HG02973 (cell line): ENCODE measurements at regions not wholly inside any gene's neighbourhood (a gene's known extent, or its start where the extent isn't known, plus 50 kb on each side); places are given as distances from the start of the nearest gene placed in this dataset.

Experiments used
- ATAC-seq: cut with Tn5 transposase; IDR thresholded peaks from one replicate; pipeline ENCODE4 v1.9.1; 2021; ENCODE audit warnings: moderate library complexity; ENCODE audit not compliant: unreplicated experiment

DNA sequence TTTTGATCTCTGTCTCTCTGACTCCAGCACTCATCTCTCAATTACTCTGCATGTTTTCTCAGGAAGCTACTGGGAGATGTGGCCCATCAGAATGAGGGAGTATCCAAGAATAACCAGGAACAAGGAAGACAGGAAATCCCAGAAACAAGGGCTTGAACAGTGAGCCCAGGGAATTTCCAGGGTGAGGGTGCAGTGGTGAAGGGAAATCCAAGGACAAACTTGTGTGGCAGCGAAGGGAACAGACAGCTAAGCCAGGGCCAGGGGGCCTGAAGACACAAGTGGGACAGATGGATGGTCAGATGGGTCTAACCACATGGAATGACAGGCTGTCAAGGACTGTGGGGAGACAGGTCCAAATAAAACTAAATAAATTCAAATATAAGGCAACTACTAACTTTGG is 121.8 kb upstream of the ERRFI1 start:
- ATAC-seq: no peak

DNA sequence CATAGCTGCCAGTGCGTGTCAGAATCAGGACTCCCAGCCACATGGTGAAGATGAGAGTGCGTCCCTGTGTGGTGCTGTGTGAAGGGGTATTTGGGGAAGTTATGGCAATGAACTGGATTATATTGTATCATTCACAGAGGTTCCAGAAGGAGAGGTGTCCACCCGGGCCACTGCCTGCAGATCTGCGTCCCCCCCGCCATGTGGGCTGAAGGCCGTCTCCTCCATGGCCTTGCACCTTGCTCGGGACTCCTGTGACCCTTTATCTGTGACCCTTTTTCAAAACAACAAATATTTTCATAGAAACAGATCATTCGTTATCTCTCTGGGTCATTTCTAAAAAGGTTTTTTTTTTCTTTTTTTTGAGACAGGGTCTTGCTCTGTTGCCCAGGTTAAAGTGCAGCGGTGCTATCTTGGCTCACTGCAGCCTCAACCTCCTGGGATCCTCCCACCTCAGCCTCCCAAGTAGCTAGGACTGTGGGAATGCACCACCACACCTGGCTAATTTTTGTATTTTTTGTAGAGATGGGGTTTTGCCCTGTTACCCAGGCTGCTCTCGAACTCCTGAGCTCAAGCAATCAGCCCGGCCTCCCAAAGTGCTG is 120.2 kb upstream of the ERRFI1 start:
- ATAC-seq: no peak

DNA sequence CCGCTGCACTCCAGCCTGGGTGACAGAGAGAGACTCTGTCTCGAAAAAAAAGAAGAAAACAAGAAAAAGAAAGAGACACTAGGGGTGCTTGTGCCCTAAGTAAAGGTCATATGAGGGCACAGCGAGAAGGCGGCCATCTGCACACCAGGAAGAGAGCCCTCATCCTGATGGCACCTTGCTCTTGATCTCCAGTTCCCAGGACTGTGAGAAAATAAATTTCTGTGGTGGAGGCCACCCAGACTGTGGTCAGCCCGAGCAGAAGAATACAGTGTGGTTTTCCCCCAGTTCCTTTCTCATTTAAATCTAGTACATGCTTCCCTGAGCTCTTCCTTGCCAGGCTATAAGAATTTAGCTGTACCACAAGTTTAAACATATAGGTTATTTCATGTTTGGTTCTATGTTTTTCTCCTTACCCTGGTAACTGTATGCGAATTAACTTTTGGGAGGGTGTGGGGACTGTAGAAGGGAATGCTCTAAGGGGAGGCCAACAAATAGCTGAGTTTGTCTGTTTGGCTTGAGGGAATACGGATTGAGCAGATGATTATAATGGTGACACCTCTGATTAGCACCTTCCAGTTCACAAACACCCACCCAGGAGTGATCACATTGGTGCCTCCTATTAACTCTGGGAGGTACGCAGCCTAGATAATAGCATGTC is 119.6 kb upstream of the ERRFI1 start:
- ATAC-seq: no peak

DNA sequence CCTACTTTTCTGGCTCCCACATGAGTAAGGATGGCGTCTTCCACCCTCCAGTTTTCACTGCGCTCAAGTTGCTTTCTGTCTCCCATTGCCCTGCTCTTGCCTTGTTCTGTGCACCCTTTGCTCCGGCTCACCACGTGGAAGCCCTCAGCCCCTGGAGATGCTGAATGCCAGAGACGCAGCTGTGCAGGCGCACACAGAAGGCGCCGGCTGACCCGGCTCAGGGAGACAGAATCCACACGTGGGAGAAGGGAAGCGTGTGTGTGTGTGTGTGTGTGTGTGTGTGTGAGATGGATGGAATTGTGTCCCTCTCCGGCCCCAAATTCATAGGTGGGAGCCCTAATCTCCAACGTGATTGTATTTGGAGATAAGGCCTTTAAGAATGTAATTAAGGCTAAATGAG is 118.2 kb upstream of the ERRFI1 start:
- ATAC-seq: no peak

DNA sequence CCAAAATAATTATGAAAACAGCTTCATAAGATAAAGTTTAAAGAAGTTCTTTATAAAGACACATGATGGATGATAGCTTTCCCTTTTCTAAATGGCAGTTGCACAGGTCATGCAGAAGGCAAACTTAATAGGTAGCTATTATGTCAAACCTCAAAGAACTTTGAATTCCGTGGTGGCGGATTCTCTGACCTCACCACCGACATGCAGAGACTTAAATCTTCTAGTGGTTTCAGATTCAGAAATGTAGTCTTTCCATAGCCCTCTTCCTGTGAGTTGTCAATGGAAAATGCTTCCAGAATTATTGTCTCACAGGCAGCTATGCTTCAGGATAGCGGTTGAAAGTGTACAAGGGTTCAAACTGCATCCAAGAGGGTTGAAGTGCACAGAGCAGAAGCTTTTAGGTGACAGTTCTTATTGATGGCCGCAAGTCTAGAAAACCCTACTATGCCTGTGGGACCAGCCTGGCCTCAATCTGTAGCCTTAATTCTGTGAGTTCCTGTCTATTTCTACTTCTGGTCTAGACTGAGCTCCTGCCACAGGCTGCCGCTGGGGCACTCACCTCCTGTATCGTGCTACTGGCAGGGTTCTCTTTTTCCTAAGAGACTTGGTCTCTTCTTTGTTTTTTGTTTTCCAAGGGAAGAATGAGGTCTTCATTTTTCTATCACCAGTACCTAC is 117.0 kb upstream of the ERRFI1 start:
- ATAC-seq: no peak

DNA sequence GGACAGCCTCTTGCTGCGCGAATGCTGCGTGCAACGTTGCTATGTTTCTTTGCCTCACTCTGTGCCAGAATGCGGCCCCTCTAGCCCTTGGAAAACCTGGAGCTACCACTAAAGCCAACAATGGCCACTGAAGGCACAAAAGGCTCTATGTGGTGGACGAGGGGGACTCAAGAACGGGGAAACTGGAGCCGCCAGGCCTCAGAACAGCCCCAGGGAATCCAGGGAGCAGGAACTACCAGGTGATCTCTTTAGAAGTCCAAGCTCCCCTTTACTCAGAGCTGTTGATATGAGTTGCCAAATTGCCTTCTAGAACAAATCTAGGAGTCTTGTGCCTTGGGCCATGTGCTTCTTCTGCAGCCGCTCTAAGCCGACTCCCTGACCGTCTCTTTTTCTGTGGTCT is 113.8 kb upstream of the ERRFI1 start:
- ATAC-seq: no peak

DNA sequence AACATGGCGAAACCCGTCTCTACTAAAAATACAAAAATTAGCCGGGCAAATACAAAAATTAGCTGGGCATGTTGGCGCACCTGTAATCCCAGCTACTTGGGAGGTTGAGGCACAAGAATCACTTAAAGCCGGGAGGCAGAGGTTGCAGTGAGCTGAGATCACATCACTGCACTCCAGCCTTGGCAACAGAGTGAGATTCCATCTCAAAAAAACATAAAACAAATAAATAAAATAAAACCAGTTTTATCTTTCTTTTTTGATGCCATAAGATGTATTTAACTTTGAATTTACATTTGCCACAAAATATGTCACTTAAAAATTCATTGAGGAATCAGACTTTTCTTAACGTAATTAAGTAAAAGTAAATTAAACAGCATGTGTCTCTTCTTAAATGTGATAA is 113.3 kb upstream of the ERRFI1 start:
- no peak for ATAC-seq

DNA sequence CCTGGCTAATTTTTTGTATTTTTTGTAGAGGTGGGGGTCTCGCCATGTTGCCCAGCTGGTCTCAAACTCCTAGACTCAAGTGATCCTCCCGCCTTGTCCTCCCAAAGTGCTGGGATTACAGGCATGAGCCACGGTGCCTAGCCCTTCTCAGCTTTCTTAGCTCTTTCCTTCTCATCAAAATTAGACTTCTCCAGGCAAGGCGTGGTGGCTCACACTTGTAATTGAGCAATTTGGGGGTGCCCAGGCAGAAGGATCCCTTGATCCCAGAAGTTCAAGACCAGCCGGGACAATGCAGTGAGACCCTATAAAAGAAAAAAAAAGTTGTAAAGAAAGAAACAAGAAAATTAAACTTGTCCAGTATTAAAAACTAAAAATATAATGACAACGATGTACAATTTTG is 112.6 kb upstream of the ERRFI1 start:
- no peak for ATAC-seq

DNA sequence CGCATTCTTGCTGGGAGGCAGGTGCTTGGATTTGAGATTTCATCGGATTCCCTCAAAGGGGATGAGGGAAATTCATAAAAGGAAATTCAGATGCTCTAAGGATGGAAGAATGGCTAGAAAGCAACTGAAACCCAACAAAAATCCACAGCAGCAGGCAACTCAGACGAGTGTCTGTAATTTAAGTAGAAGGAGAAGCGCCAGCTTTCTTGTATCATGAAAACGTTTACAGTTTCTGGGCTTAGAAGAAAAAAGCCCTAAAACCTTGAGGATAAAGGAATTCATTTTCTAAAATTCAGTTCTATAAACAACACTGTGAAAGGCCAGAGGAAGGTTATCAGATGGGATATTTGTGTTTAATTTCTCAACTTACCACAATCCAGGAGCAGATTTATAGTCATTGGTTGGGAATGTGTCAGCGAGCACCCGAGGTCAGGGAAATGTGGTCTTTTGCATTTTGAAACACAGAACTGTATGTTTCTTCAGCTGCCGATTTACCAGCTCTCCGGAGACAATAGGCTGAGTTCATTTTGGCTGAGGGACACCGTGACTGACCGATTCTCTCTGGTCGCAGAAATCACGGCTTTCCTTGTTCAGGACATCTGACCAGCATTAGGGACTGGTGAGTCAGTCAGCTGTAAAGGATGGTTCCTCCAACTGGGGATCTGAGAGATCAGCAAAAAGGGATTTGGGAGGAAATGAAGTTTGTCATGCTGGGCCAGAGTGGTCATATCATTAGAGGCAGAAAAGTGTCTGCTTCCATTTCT is 111.6 kb upstream of the ERRFI1 start:
- ATAC-seq: no peak

DNA sequence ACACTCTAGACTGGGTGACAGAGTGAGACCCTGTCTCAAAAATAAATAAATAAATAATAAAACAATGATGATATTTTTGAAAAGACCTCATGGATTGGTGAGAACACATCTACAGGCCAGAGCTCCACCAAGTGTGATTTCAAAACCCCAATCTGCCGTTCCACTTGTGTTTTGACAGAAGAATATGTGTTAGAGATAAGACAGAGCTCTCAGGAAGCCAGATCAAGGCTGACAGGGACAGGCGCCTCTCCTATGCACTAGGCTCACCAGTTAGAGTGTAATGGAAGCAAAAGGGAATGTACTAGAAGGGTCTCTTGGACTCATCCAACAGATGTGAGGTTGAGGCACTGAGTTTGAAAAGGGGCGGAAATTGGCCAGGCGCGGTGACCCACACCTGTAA is 110.7 kb upstream of the ERRFI1 start:
- ATAC-seq: no peak

DNA sequence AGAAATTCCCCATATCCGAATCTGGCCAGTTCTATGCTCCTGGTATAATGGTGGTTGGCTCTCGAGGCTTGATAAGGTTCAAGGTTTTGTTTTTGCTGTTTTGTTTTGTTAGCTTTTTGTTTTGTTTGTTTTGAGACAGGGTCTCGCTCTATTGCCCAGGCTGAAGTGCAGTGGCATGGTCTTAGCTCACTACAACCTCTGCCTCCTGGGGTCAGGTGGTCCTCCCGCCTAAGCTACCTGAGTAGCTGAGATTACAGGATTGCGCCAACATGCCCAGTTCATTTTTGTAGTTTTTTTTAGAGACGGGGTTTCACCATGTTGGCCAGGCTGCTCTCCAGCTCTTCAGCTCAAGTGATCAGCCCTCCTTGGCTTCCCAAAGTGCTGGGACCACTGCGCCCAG is 109.1 kb upstream of the ERRFI1 start:
- no peak for ATAC-seq

DNA sequence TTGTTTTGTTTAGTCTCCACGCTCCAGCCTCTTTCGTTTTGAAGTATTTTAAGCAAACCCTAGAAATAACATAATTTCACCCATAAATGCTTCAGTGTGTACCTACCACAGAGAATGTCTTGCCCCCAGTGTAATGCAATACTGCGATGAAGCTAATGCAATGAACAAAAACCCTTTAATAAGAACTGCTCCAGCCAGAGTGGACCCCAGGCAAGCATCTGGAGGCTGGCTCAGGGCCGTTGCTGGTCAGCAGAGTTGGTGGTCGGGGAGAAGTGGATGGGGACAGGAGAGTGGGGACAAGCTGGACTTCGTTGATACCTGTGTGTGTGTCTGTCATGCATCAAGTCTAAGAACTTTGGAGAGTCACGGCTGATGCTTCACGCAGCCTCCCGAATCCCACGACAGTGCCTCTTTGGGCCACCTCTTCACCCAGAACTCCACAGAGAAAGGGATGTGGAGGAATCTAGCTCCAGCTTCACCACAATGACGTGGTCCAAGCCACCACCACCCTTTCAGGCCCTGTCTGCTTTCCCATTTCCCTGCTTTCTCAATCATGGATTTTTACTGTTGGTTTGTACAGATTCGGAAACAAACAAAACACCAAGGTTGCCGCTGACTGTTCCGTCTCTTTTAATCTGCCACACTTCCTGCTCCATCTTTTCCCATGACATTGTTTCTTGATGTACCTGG is 108.6 kb upstream of the ERRFI1 start:
- no peak for ATAC-seq

DNA sequence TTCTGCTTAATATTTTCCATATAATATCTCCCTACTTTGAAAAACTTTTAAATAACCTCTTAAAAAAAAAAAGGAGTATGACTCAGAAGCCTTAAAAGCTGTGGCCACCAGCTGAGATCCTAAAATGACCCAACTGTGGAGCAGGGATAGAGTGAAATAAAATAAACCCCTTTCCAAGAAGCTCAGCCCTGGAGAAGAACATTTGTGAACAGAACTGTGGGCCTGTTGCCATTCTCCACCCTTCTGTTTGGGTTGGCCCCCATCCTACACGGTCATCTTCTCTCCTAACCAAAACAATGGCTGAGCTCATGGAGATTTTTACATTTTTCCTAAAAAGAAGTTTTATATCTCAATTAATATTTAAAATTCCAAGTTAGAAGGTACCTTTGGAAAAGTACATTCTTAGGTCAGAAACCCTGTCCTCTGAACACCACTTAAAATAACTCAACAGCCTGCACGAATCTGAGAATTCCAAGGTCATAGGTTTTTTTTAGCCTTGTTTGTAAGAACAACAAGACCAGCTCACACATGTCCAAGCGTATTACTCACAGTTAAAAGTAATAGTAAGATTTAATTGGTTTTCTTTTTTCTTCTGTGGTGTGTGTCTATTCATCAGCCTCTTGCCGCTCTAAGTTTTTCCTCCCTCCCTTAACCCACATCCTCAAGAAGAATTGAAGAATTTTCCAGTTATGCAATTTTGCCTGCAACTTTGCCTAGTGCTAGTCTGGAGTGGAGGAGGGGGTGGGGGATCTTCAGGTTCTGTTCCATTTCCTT is 107.7 kb upstream of the ERRFI1 start:
- ATAC-seq: no peak

DNA sequence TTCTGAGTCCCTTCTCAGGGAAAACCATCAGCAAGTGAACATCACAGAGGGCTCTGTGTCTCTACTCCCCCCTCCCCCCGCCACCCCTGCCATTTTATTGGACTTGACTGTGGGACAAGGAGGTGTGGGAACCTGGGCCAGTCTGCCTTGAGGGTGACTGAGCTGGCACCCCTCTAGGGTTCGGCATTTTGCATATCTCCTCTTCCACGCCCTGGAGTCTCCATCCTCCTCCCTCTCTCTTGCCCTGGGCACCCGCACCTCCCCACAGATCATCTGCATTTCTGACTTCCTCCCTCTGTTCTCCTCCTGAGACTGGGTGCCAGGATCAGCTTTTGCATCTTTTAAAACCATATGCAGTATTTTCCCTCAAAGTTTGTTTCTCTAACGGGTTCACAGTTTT is 107.1 kb upstream of the ERRFI1 start:
- no peak for ATAC-seq

DNA sequence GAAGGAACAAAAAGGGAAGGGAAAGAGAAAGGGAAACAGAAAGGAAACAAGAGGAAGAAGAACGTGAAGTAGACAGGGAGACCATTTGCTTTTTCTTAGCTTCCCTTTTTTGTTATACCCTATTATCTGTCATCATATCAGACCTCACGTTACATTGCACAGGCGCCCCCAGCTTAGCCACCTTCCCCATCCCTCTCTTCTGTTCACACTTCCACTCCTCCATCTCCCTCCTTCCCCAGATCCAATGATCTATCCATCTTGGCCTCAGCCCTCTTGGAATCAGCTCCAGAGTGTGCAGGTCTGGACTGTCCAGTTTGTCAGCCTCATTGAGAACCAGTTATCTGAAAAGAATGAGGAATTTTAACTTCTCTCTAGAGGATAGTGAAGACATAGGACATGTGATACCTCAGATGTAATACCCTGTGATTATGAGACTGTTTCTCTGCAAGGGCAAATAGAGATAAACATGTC is 101.1 kb upstream of the ERRFI1 start:
- ATAC-seq: no peak

DNA sequence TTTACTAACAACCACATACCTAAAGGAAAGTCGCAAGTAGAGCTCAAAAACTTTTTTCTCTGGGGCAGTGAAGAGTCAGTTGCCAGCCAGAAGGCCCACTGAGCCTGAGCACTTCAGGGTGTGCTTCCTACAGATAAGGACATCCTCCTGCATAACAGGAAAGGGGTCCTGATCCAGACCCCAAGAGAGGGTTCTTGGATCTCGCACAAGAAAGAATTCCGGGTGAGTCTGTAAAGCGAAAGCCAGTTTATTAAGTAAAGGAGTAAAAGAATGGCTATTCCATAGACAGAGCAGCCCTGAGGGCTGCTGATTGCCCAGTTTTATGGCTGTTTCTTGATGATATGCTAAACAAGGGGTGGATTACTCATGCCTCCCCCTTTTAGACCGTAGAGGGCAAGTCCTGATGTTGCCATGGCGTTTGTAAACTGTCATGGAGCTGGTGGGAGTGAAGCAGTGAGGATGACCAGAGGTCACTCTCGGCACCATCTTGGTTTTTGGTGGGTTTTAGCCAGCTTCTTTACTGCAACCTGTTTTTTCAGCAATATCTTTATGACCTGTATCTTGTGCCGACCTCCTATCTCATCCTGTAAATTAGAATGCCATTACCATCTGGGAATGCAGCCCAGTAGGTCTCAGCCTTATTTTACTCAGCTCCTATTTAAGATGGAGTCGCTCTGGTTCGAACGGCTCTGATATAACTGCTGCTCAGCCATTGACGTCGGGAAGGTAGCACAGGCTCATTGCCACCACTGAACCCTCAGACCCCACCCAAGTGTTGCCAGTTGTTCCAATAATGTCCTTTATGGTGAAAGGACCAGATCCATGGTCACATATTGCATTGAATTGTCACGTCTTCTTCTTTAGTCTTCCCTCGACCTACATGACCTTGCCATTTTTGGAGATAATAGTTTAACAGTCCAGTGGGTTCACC is 96.6 kb upstream of the ERRFI1 start:
- ATAC-seq: no peak

DNA sequence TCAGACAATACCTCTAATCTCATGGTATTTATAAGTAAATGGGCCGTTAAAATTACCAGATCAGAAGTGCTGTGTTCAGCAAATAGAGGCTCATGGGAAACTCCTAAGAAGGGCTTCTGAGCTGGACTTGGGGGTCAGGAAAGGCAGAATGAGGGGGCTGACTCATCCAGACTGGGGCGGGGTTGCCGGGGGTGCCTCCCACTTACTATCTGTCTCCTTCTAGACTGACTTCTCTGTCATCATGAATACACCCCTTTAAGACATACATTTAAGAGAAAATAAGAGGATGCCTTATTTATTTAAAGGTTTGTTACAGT is 96.0 kb upstream of the ERRFI1 start:
- no peak for ATAC-seq

DNA sequence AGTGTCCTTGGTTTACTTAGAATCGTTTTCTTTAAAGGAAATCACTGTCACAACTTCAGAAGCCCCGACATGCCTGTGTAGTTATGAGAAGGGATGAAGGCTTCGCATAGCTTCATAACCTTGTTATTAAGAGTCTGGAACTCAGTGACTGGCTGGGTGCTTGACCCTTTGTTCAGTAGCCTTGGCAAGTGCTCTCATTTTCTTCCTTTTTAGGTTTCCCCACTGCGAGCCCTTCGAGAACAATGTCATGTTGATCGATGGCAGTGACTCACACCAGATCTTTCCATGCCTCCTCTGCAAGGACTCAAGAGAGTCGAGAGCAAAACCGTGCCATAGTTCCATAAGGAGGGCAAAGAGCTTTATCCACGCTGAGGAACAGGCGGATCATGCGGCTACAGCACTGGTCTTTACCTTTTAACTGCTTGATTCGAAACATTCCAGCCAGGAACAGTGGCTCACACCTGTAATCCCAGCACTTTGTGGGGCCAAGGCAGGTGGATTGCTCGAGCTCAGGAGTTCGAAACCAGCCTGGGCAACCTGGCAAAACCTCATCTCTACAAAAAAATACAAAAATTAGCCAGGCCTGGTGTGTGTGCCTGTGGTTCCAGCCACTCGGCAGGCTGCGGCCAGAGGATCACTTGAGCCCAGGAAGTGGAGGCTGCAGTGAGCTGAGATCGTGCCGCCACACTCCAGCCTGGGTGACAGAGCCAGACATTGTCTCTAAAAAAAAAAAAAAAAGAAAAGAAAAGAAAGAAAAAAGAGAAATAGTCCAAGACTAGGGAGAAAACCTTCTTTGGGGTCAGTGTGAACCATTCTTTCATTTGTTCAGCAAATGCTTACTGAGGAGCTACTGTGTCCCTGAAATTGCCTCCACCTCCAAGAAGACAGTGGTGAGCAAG is 95.4 kb upstream of the ERRFI1 start:
- ATAC-seq: no peak
